HT1080 (cell line): ENCODE measurements at regions not wholly inside any gene's neighbourhood (a gene's known extent, or its start where the extent isn't known, plus 50 kb on each side); places are given as distances from the start of the nearest gene placed in this dataset.

ENCODE experiments used
- DNase-seq: peaks from one replicate; pipeline ENCODE4 v3.0.0-alpha.2; 2015; ENCODE audit warnings: low read depth

- no peak for DNase-seq
Measured at GRCh38 chr3:78410077-78410476, 1357.7 kb downstream of the ROBO1 start.

- no peak for DNase-seq
Measured at GRCh38 chr3:78414261-78414660, 1353.5 kb downstream of the ROBO1 start.

- no peak for DNase-seq
Measured at GRCh38 chr3:78420611-78421010, 1347.2 kb downstream of the ROBO1 start.

- DNase-seq = no peak
Measured at GRCh38 chr3:78421247-78421966, 1346.4 kb downstream of the ROBO1 start.

- DNase-seq = no peak
Measured at GRCh38 chr3:78424656-78425055, 1343.1 kb downstream of the ROBO1 start.

GRCh38 chr3:78426454-78426853, 1341.3 kb downstream of the ROBO1 start:
- DNase-seq = no peak

GRCh38 chr3:78427303-78427702, 1340.5 kb downstream of the ROBO1 start:
- no peak for DNase-seq

GRCh38 chr3:78430741-78431140, 1337.1 kb downstream of the ROBO1 start:
- DNase-seq = no peak

- no peak for DNase-seq
Measured at GRCh38 chr3:78434801-78435200, 1333.0 kb downstream of the ROBO1 start.

GRCh38 chr3:78455166-78455565, 1312.6 kb downstream of the ROBO1 start:
- DNase-seq = no peak

GRCh38 chr3:78455712-78456433, 1311.9 kb downstream of the ROBO1 start:
- DNase-seq = no peak

- no peak for DNase-seq
Measured at GRCh38 chr3:78459796-78460195, 1308.0 kb downstream of the ROBO1 start.

GRCh38 chr3:78462021-78462420, 1305.8 kb downstream of the ROBO1 start:
- no peak for DNase-seq

GRCh38 chr3:78476076-78476475, 1291.7 kb downstream of the ROBO1 start:
- DNase-seq = no peak

- no peak for DNase-seq
Measured at GRCh38 chr3:78481050-78481449, 1286.7 kb downstream of the ROBO1 start.

GRCh38 chr3:78483090-78483489, 1284.7 kb downstream of the ROBO1 start:
- no peak for DNase-seq

GRCh38 chr3:78494851-78495250, 1272.9 kb downstream of the ROBO1 start:
- DNase-seq = no peak

GRCh38 chr3:78495301-78495700, 1272.5 kb downstream of the ROBO1 start:
- DNase-seq = no peak

GRCh38 chr3:78496501-78496900, 1271.3 kb downstream of the ROBO1 start:
- DNase-seq = no peak

- DNase-seq = no peak
Measured at GRCh38 chr3:78497021-78497420, 1270.8 kb downstream of the ROBO1 start.

- no peak for DNase-seq
Measured at GRCh38 chr3:78497767-78498166, 1270.0 kb downstream of the ROBO1 start.

- DNase-seq = no peak
Measured at GRCh38 chr3:78506061-78506460, 1261.7 kb downstream of the ROBO1 start.

GRCh38 chr3:78506581-78507195, 1261.1 kb downstream of the ROBO1 start:
- DNase-seq = peak; percentile 33
